ENCODE measurements at regions not wholly inside any gene's neighbourhood (a gene's known extent, or its start where the extent isn't known, plus 50 kb on each side); places are given as distances from the start of the nearest gene placed in this dataset.
"Not testable (repeated sequence)": the region's sequence is repeated elsewhere in the genome, so short reads cannot be mapped to it uniquely, and the experiment has no call there.

DNA sequence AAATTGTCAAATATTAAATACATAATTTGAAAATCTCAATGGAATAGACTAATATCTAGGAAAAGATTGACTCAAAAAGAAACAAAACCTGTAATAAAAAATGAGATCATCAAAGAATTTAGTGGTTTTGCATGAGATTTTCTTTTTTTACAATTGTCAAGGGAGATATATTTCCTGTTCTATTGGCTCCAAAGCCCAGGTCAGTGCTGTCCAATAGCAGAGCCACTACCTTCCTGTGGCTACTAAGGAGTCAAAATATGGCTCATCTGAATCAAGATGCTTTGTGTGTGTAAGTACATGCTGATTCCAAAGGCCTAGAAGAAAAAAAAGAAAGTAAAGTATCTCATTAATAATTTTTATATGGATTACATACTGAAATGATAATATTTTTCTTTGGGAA lies 191.9 kb downstream of the C7orf25 start:
- Mint-ChIP-seq H3K4me1 (no peaks in the 10 kb centered on the region), H3K9me3 (peaks cover 6% of the 10 kb centered on the region), H3K27ac (no peak overlapping the region), H3K36me3 (no peaks in the 10 kb centered on the region), H3K4me3 (no peak overlapping the region), H3K27me3 (no peaks in the 10 kb centered on the region)
- no peak for ATAC-seq

DNA sequence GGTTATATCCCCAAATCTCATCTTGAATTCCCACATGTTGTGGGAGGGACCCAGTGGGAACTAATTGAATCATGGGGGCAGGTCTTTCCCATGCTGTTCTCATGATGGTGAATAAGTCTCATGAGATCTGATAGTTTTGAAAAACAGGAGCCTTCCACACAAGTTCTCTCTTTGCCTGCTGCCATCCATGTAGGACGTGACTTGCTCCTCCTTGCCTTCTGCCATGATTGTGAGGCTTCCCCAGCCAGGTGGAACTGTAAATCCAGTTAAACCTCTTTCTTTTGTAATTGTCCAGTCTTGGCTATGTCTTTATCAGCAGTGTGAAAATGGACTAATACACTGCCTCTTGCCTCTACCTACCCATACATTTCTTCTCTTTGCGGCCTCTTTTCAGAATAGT lies 193.4 kb downstream of the C7orf25 start:
- H3K4me3 Mint-ChIP-seq, H3K9me3 Mint-ChIP-seq, H3K36me3 Mint-ChIP-seq, ATAC-seq, H3K27me3 Mint-ChIP-seq, H3K4me1 Mint-ChIP-seq, H3K27ac Mint-ChIP-seq: not testable (repeated sequence)

DNA sequence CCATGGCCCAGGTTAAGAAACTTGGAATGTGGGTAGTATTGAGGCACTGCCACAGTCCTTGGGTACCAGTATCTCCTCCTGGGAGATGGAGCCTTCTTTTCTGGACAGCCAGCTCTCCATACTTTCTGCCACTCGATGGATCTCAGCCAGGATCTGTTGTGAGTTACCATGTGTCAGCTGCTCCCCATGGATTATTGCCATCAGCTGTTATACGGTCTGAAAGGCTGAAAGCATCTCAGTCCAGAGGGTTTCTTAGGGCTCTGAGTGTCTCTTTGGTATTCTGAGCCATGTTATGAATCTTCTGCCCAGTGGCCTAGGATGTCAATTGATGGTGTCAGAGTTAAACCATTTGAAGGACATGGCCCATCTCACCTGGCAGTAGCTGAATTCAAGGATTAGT lies 197.5 kb downstream of the C7orf25 start:
- H3K4me3 Mint-ChIP-seq, result no peak overlapping the region
- H3K4me1 Mint-ChIP-seq, result no peaks in the 10 kb centered on the region
- no peak overlapping the region for H3K27ac Mint-ChIP-seq
- H3K9me3 Mint-ChIP-seq, result peaks cover 6% of the 10 kb centered on the region
- no peaks in the 10 kb centered on the region for H3K27me3 Mint-ChIP-seq
- no peaks in the 10 kb centered on the region for H3K36me3 Mint-ChIP-seq
- ATAC-seq, result no peak

DNA sequence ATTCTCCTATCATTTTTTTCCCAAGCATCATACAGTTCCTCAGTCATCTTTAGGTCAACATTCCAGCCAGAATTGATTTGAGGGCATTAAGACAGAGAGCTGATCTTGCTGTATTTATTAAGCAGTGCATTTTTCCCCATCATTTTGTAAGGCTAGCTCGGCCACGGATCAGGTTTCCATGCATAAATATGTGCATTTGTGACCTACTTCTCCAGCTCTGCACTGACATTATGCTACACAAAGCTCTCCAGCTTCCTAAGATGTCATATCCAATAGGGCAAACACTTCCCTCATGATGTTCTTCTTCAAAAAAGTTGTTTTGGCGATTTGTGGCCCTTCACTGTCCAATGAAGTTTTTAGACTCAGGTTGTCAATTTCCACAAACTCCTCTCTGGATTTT lies 202.6 kb downstream of the C7orf25 start:
- H3K27me3 Mint-ChIP-seq, result no peaks in the 10 kb centered on the region
- H3K4me1 Mint-ChIP-seq, result no peaks in the 10 kb centered on the region
- no peak overlapping the region for H3K27ac Mint-ChIP-seq
- H3K36me3 Mint-ChIP-seq, result no peaks in the 10 kb centered on the region
- no peak overlapping the region for H3K4me3 Mint-ChIP-seq
- no peak for ATAC-seq
- no peaks in the 10 kb centered on the region for H3K9me3 Mint-ChIP-seq

DNA sequence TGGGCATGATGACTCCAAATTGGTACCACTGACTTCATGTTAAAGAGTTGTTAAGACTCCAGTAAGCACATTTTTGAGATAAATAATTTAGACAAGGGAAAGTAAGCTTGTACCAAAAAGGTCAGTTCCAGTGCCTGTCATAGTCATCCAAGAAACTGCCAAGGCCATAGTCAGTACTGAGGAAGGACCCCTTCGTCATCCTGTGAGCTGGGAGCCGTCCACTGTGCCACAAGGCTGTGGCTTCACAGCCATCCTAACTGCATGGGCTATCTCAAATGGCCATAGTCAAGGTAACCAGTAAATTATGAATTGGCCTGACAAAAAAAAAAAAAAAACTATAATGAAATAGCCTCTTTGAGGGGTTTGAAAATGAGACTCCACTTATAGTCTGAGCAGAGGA lies 207.2 kb downstream of the C7orf25 start:
- no peak for ATAC-seq
- Mint-ChIP-seq H3K27ac (no peak overlapping the region), H3K4me1 (no peaks in the 10 kb centered on the region), H3K9me3 (no peaks in the 10 kb centered on the region), H3K4me3 (no peak overlapping the region), H3K36me3 (no peaks in the 10 kb centered on the region), H3K27me3 (no peaks in the 10 kb centered on the region)

DNA sequence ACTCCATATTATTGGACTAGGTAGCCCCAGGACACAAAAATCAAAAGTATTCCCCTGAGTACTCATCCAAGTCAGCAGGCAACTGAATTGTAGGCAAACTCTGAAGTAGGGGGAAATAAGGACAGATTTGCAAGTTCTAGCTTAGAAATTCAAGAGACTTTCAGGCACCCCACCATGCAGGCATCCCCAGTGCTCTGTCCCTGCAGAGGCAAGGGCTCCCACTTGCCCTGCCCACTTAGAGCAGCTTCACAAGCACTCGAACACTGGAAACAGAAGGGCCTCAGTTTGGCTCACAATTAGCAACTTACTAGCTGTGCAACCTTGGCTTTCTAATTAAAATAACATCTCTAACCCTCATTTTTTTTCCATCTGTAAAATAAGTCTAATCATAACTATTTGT lies 209.2 kb downstream of the C7orf25 start:
- Mint-ChIP-seq H3K27ac (no peak overlapping the region), H3K4me1 (no peaks in the 10 kb centered on the region), H3K4me3 (no peak overlapping the region), H3K36me3 (no peaks in the 10 kb centered on the region), H3K9me3 (no peaks in the 10 kb centered on the region), H3K27me3 (no peaks in the 10 kb centered on the region)
- no peak for ATAC-seq

DNA sequence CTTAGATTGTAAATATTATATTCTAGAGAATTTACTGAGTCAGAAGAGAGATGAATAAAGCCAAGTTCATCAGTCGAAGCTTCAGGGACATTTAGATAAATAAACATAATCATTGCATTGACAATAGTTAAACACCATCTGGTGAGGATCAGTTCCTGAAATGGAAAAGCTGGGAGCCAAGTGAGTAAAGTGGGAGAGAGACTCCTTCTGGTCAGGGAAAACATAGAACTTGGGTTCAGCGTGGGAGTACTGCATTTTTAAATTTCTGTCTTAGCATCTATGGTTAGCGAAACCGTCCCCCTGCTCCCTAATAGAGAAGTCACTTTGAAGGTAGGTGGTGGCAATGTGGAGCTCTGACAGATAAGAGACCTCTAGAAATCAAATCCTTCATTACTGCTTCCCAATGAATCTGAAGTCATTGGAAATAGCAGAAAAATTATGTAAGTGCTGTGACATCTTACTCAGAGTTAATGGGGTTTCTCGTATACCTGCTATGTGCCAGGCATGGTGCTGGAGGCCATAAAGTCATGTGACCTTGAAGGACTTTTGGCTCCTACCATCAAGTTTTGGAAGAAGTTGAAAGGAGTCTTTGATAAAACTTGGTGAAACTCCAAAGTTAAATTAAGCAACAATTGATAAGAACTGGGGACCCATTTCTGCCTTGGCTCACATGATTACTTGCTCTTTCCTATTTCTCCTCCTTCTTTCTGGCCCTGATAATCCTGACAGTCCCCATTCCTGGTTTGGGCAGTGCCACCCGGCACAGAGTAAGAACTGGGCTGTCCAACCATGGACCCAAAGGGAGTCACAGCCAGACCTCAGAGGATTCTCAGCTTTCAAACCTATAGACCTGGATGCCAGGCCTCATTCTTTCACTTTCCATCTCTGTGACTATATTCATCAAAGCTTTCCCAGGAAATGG lies 211.2 kb downstream of the C7orf25 start:
- H3K4me1 Mint-ChIP-seq, result no peaks in the 10 kb centered on the region
- H3K27me3 Mint-ChIP-seq, result no peaks in the 10 kb centered on the region
- H3K9me3 Mint-ChIP-seq, result no peaks in the 10 kb centered on the region
- no peak for ATAC-seq
- H3K27ac Mint-ChIP-seq, result no peak overlapping the region
- no peaks in the 10 kb centered on the region for H3K36me3 Mint-ChIP-seq
- H3K4me3 Mint-ChIP-seq, result no peak overlapping the region

DNA sequence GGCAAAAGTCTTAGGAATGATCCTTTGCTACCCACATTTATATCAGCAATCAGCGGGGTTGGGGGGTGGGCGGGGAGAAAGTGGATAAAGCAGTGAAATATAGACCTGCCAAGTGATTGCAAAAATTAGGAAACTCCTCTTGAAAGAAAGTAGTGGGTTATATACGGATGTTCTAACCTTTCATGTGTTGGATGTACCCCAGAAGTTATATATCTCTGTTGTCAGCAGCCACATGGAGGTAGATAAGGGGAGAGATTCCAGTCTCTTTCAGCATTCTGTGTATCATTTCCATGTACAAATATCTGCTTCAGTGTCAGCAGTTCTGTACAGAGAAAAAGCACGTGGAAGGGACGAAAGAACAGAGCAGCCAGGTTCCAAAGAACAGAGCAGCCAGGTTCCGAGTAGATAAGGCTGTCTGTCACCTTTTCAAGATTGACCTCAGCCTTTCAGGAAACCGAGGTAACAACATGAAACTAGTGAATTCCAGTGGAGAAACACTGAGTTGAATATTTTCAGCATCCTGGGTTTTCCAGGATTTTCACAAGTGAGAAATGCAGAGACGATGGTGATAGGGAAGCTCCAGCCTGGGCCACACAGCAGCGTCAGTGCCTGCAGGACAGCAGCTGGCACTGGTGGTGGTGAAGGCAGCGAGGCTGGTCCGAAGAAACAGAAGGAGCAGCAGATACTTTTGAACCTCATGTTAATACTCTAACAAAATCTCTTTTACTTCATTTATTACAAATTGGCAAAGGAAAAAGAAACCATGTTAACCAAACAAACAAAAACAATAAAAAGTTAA lies 212.3 kb downstream of the C7orf25 start:
- ATAC-seq, result no peak
- Mint-ChIP-seq H3K36me3 (no peaks in the 10 kb centered on the region), H3K4me1 (no peaks in the 10 kb centered on the region), H3K27me3 (no peaks in the 10 kb centered on the region), H3K4me3 (no peak overlapping the region), H3K9me3 (no peaks in the 10 kb centered on the region), H3K27ac (no peak overlapping the region)

DNA sequence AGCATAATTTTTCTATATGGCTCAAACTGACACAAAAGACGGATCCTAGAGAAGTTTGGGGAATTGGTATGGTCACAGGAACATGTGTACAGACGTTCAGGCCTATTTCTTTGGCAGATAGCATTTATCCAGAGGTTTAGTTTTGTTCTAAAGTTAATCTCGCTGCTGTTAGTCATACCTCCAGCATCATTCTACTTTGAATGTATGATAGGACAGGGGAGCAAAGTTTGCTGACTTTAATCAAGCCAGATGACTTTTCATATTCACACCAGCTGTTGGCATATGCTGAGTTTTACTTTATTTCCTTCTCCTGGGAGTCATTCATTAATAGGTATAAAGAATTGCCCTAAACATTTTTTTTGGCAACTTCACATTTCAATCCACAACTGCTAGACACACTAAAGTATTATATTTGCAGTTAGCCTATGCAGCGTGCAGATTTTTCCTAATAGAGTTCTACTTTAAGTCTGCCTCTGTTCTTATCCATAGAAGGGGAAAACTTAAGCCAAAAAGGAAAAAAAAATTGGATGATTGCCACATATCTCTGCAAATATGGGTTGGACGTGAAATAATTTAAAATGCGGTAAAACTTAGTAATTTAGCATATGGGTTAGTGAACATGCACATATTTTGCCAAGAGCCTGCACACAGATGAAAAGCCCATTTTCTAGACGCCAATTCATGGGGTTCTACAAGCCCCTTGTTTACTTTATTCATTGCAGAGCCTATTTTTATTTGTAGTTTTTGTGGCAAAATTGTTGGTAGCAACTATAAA lies 213.1 kb downstream of the C7orf25 start:
- H3K36me3 Mint-ChIP-seq, result no peaks in the 10 kb centered on the region
- no peak overlapping the region for H3K27ac Mint-ChIP-seq
- H3K4me1 Mint-ChIP-seq, result no peaks in the 10 kb centered on the region
- ATAC-seq, result no peak
- H3K9me3 Mint-ChIP-seq, result no peaks in the 10 kb centered on the region
- no peaks in the 10 kb centered on the region for H3K27me3 Mint-ChIP-seq
- no peak overlapping the region for H3K4me3 Mint-ChIP-seq

DNA sequence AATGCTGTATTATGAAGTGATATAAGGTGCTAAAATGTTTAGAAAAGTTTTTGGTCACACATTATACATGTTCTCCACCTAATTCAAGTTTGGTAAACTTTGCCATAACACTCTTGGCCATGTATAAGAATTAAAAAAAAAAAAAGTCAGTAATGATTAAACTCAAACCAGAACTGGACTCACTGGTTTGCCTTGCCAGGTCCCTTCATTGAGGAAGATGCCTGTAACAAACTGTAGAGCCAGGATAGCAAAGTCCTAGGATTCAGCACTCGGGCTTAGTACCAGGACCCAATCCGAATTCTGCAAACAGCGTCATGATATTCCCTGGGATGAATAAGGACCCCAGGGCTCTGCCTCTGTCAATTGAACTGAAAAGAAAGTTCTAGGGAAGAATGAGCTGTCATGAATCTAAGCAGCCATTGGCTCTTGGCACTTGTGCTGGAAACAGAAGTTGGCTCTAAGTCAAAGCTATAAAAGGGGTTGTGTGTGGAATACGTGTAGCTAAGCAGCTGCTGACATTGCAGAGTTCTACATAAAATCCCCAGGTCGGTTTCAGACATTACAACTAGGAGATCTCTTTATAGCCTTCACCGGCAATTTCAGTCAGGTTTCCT lies 216.9 kb downstream of the C7orf25 start:
- ATAC-seq, result no peak
- Mint-ChIP-seq H3K27ac (no peak overlapping the region), H3K9me3 (no peaks in the 10 kb centered on the region), H3K36me3 (no peaks in the 10 kb centered on the region), H3K4me1 (no peaks in the 10 kb centered on the region), H3K4me3 (no peak overlapping the region), H3K27me3 (no peaks in the 10 kb centered on the region)

DNA sequence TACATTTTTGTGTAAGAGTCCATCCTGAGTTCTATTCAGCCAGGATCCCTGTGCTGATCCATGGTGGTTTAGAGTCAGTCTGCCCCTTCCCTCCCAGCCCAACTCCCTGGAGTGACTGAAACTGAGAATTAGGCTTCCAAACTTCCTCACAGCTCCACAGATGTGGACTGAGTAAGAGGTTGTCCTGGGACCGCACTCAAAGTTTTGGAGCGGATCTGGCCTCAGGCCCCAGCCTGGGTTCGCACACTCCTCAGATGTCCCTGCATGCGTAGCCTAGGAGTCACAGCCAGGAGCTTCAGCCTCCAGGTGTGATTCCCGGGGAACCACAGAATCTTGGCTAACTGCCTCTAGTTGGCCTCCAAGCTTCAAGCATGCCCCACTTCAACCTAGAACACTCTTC lies 218.1 kb downstream of the C7orf25 start:
- H3K4me3 Mint-ChIP-seq, result no peak overlapping the region
- no peaks in the 10 kb centered on the region for H3K4me1 Mint-ChIP-seq
- H3K36me3 Mint-ChIP-seq, result no peaks in the 10 kb centered on the region
- no peaks in the 10 kb centered on the region for H3K27me3 Mint-ChIP-seq
- no peaks in the 10 kb centered on the region for H3K9me3 Mint-ChIP-seq
- H3K27ac Mint-ChIP-seq, result no peak overlapping the region
- no peak for ATAC-seq

DNA sequence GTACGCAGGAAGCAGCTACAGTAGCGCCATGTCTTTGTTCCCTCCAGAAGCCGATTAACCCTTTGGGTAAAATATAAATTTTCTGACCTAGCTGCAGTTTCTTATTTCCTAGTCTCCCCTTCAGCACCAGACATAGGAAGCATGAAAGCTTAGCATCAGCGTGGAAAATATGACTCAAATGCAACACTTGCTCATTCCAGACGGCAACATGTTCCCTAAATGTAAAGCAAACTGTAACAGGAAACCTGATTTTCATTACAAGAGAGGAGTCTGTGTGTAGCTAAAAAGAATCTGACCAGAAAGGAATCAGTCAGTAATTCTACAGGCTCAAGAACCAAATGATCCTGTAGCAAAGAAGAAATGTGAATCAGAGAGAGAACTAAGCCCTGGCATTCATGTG lies 219.2 kb downstream of the C7orf25 start:
- no peaks in the 10 kb centered on the region for H3K4me1 Mint-ChIP-seq
- no peak overlapping the region for H3K4me3 Mint-ChIP-seq
- no peak overlapping the region for H3K27ac Mint-ChIP-seq
- H3K9me3 Mint-ChIP-seq, result no peaks in the 10 kb centered on the region
- no peaks in the 10 kb centered on the region for H3K36me3 Mint-ChIP-seq
- ATAC-seq, result no peak
- H3K27me3 Mint-ChIP-seq, result no peaks in the 10 kb centered on the region

DNA sequence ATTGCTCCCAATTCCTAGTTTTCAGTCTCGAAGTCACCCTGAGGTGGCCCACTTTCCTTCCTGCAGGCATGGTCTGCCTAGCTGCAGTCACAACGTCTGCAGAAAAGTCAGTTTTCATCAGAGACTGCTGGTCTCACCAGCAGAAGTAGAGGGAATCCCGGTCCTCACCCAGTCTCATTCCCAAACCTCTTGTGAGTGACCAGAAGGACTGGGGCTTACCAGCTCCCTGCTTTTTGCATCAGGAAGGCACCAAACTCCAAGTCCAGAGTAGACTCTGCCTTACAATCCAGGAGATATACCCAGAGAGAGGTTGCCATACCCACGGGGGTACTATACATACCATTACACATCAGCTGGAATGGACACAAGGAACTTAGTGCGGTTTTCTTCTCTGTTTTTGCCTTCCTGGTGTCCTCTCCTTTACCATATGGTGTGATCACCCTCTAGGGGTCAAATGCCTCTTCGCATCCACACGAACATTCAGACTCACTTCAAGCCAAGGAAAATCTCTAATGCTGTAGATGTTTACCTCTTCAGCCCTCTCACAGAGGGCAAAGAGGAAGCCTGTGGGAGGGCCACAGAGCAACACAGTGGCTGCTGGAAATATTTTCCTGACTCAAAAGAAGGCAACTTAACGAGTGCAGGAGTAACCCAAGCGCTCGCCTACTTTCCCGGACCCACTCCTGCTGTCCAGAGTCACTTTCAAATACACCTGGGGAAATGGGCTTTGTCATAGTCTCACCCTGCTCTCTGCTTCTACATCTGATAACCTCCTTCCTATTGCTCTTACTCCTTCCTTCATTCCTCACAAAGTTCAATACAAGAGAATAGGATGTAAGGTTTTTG lies 220.9 kb downstream of the C7orf25 start:
- Mint-ChIP-seq H3K4me1 (no peaks in the 10 kb centered on the region), H3K4me3 (no peak overlapping the region), H3K9me3 (no peaks in the 10 kb centered on the region), H3K36me3 (no peaks in the 10 kb centered on the region), H3K27me3 (no peaks in the 10 kb centered on the region), H3K27ac (no peak overlapping the region)
- ATAC-seq, result no peak

DNA sequence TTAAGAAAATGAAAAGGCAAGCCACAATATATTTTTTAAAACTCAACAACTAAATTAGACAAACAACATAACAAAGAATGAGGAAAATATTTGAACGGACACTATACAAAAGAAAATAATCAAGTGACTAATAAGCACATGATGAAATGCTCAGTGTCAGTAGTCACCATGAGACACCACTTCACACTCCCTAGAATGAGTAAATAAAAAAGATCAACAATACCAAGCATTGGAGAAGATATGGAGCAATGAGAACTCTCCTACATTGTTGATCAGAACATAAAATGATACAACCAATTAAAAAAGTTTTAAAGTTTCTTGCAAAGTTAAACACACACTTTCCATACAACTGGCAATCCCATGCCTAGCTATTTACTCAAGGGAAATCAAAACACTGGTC lies 222.2 kb downstream of the C7orf25 start:
- Mint-ChIP-seq H3K4me3 (no peak overlapping the region), H3K27ac (no peak overlapping the region), H3K36me3 (no peaks in the 10 kb centered on the region), H3K9me3 (peaks cover 3% of the 10 kb centered on the region), H3K27me3 (no peaks in the 10 kb centered on the region), H3K4me1 (no peaks in the 10 kb centered on the region)
- ATAC-seq, result no peak
